SK-N-SH (cell line): ENCODE measurements at regions not wholly inside any gene's neighbourhood (a gene's known extent, or its start where the extent isn't known, plus 50 kb on each side); places are given as distances from the start of the nearest gene placed in this dataset.

ENCODE experiments used
- CTCF ChIA-PET: fragments of 300-600, 350-600 bp; formaldehyde crosslinking; extraction: SDS; loops from one replicate; lab custom pipeline; 2021; lab: Yijun Ruan, JAX
- POLR2A ChIA-PET: fragments of 350-600 bp; sonication (Branson Sonifier 250); formaldehyde crosslinking; extraction: SDS; loops from one replicate; lab custom pipeline; 2020; ENCODE audit warnings: antibody characterized with exemption, inconsistent platforms; lab: Yijun Ruan, JAX
- DNase-seq: peaks from one replicate; pipeline ENCODE4 v3.0.0; 2012
- H2AFZ ChIP-seq: fragments of 200-600 bp; sonication (generic); 2 replicates; pipeline ENCODE4 v1.8.1; 2016; ENCODE audit warnings: antibody characterized with exemption, mild to moderate bottlenecking, low read depth
- H3F3A ChIP-seq: fragments of 200-600 bp; sonication (generic); replicated peaks from 2 replicates; pipeline ENCODE3; 2016; ENCODE audit warnings: antibody characterized with exemption, mild to moderate bottlenecking; ENCODE audit not compliant: insufficient read depth
- H3K27ac ChIP-seq, 2 experiments: fragments of 200-500 bp in 1 of 2; fragments of 200-600 bp in 1 of 2; sonication (Bioruptor generic) in 1 of 2; sonication (generic), shearing (Covaris generic) in 1 of 2; 2 replicates each; pipeline versions ENCODE4 v1.5.1 to v1.6.1; 2014 to 2016; ENCODE audit warnings: low read depth in 2 of 2, inconsistent platforms in 1 of 2, low read length in 1 of 2, mild to moderate bottlenecking in 1 of 2, mixed read lengths in 1 of 2
- H3K27me3 ChIP-seq: fragments of 200-600 bp; sonication (generic), shearing (Covaris generic); 2 replicates; pipeline ENCODE4 v1.6.1; 2016; ENCODE audit warnings: mixed run types; ENCODE audit not compliant: insufficient read depth
- H3K36me3 ChIP-seq, 2 experiments: fragments of 200-500 bp in 1 of 2; fragments of 200-600 bp in 1 of 2; sonication (Bioruptor generic) in 1 of 2; sonication (generic) in 1 of 2; replicated peaks in 1 of 2; 2 replicates each; pipeline versions ENCODE3 to v1.5.1; 2014 to 2016; ENCODE audit warnings: low read length in 1 of 2, mild to moderate bottlenecking in 1 of 2; ENCODE audit not compliant: insufficient read depth in 2 of 2, control insufficient read depth in 1 of 2
- H3K4me1 ChIP-seq, 2 experiments: fragments of 200-500 bp in 1 of 2; fragments of 200-600 bp in 1 of 2; sonication (Bioruptor generic) in 1 of 2; sonication (generic), shearing (Covaris generic) in 1 of 2; 2 replicates each; pipeline versions ENCODE4 v1.5.1 to v1.6.1; 2014 to 2016; ENCODE audit warnings: low read depth in 1 of 2, low read length in 1 of 2, mixed run types in 1 of 2; ENCODE audit not compliant: insufficient read depth in 2 of 2, control insufficient read depth in 1 of 2
- H3K4me2 ChIP-seq: fragments of 200-600 bp; sonication (generic), shearing (Covaris generic); 2 replicates; pipeline ENCODE4 v1.6.1; 2017; ENCODE audit warnings: mixed run types
- H3K4me3 ChIP-seq, 2 experiments: fragments of 200-500 bp in 1 of 2; fragments of 200-600 bp in 1 of 2; sonication (Bioruptor generic) in 1 of 2; sonication (generic), shearing (Covaris generic) in 1 of 2; 2 replicates each; pipeline versions ENCODE4 v1.5.1 to v1.8.1; 2014 to 2016; ENCODE audit warnings: low read depth in 2 of 2, inconsistent platforms in 1 of 2, low read length in 1 of 2, mild to moderate bottlenecking in 1 of 2, mixed read lengths in 1 of 2, moderate library complexity in 1 of 2
- H3K79me2 ChIP-seq: fragments of 200-600 bp; sonication (generic); 2 replicates; pipeline ENCODE4 v1.8.1; 2017; ENCODE audit warnings: mild to moderate bottlenecking; ENCODE audit not compliant: insufficient read depth
- H3K9ac ChIP-seq: fragments of 200-600 bp; sonication (generic); 2 replicates; pipeline ENCODE4 v1.6.1; 2017; ENCODE audit warnings: mixed run types
- H3K9me2 ChIP-seq: fragments of 200-600 bp; sonication (generic); 2 replicates; pipeline ENCODE4 v1.6.1; 2017; ENCODE audit warnings: mixed run types
- H3K9me3 ChIP-seq: fragments of 200-600 bp; sonication (generic); 2 replicates; pipeline ENCODE4 v1.6.1; 2017; ENCODE audit warnings: mixed run types, mild to moderate bottlenecking, moderate library complexity
- H4K20me1 ChIP-seq: fragments of 200-600 bp; sonication (generic); 2 replicates; pipeline ENCODE4 v1.6.1; 2017; ENCODE audit warnings: mild to moderate bottlenecking, mixed run types; ENCODE audit not compliant: insufficient read depth
- CHD2 ChIP-seq: fragments of 150-350 bp; IDR thresholded peaks from 2 replicates; pipeline ENCODE4 v1.6.1; 2018; ENCODE audit warnings: low read length; ENCODE audit not compliant: partially characterized antibody
- CTCF ChIP-seq: fragments of 200-600 bp; sonication (generic); IDR thresholded peaks from 2 replicates; pipeline ENCODE4 v1.6.1; 2017; ENCODE audit warnings: antibody characterized with exemption, mild to moderate bottlenecking, moderate library complexity
- ELF1 ChIP-seq: IDR thresholded peaks from 2 replicates; pipeline ENCODE4 v1.4.0; 2012
- EZH2phosphoT487 ChIP-seq: fragments of 200-600 bp; sonication (generic); IDR thresholded peaks from 2 replicates; pipeline ENCODE4 v1.6.1; 2017; ENCODE audit warnings: low read depth, mixed run types, mild to moderate bottlenecking, antibody characterized with exemption, moderate library complexity, borderline replicate concordance
- FOSL2 ChIP-seq: IDR thresholded peaks from 2 replicates; pipeline ENCODE4 v1.4.0; 2012; ENCODE audit warnings: low read depth, mild to moderate bottlenecking, moderate library complexity, borderline replicate concordance
- FOXJ3 ChIP-seq: sonication (generic); formaldehyde crosslinking; IDR thresholded peaks from 2 replicates; pipeline ENCODE4 v1.5.1; 2020; ENCODE audit warnings: mild to moderate bottlenecking, missing genetic modification reagents
- GATA2 ChIP-seq: sonication (generic); formaldehyde crosslinking; IDR thresholded peaks from 2 replicates; pipeline ENCODE4 v1.5.0; 2020; ENCODE audit warnings: mild to moderate bottlenecking, missing genetic modification reagents
- MAX ChIP-seq: IDR thresholded peaks from 2 replicates; pipeline ENCODE4 v1.4.0; 2012; ENCODE audit warnings: low read depth
- MEF2A ChIP-seq: IDR thresholded peaks from 2 replicates; pipeline ENCODE4 v1.4.0; 2012; ENCODE audit warnings: low read depth, borderline replicate concordance
- NFIC ChIP-seq: IDR thresholded peaks from 2 replicates; pipeline ENCODE4 v1.4.0; 2012; ENCODE audit warnings: borderline replicate concordance
- NRF1 ChIP-seq: IDR thresholded peaks from 2 replicates; pipeline ENCODE4 v1.6.1; 2012; ENCODE audit warnings: low read depth, mild to moderate bottlenecking, low read length
- POLR2AphosphoS5 ChIP-seq: IDR thresholded peaks from 2 replicates; pipeline ENCODE4 v1.6.1; 2012; ENCODE audit warnings: low read depth, low read length
- RAD21 ChIP-seq: IDR thresholded peaks from 2 replicates; pipeline ENCODE4 v1.6.1; 2012; ENCODE audit warnings: mild to moderate bottlenecking, low read length
- RCOR1 ChIP-seq: fragments of 150-350 bp; IDR thresholded peaks from 2 replicates; pipeline ENCODE4 v1.6.1; 2017; ENCODE audit warnings: antibody characterized with exemption, low read length
- REST ChIP-seq: IDR thresholded peaks from 2 replicates; pipeline ENCODE4 v1.6.1; 2012; ENCODE audit warnings: mild to moderate bottlenecking, low read depth, low read length, moderate library complexity
- RFX5 ChIP-seq: IDR thresholded peaks from 2 replicates; pipeline ENCODE4 v1.6.1; 2012; ENCODE audit warnings: mild to moderate bottlenecking, improper control_type of control experiment, low read length
- RXRA ChIP-seq: IDR thresholded peaks from 2 replicates; pipeline ENCODE4 v1.4.0; 2012; ENCODE audit warnings: low read depth, mild to moderate bottlenecking, borderline replicate concordance
- SIN3A ChIP-seq: IDR thresholded peaks from 2 replicates; pipeline ENCODE4 v1.6.1; 2012; ENCODE audit warnings: low read depth, mild to moderate bottlenecking, low read length, moderate library complexity, borderline replicate concordance
- SMC3 ChIP-seq: IDR thresholded peaks from 2 replicates; pipeline ENCODE4 v1.6.1; 2012; ENCODE audit warnings: low read depth, low read length, improper control_type of control experiment
- TAF1 ChIP-seq: IDR thresholded peaks from 2 replicates; pipeline ENCODE4 v1.6.1; 2012; ENCODE audit warnings: low read depth, mild to moderate bottlenecking, low read length, moderate library complexity, borderline replicate concordance
- TCF12 ChIP-seq: IDR thresholded peaks from 2 replicates; pipeline ENCODE4 v1.4.0; 2012
- TEAD4 ChIP-seq: IDR thresholded peaks from 2 replicates; pipeline ENCODE4 v1.4.0; 2012; ENCODE audit warnings: mild to moderate bottlenecking, borderline replicate concordance; ENCODE audit not compliant: insufficient read depth
- USF1 ChIP-seq: IDR thresholded peaks from 2 replicates; pipeline ENCODE4 v1.4.0; 2012; ENCODE audit warnings: low read depth, borderline replicate concordance
- USF2 ChIP-seq: fragments of 150-350 bp; IDR thresholded peaks from 2 replicates; pipeline ENCODE4 v1.6.1; 2017; ENCODE audit warnings: antibody characterized with exemption, low read length, low read depth, borderline replicate concordance
- YY1 ChIP-seq: IDR thresholded peaks from 2 replicates; pipeline ENCODE4 v1.4.0; 2012; ENCODE audit warnings: low read depth, mild to moderate bottlenecking
- ZBTB33 ChIP-seq: IDR thresholded peaks from 2 replicates; pipeline ENCODE4 v1.4.0; 2012; ENCODE audit warnings: low read depth, borderline replicate concordance
- WGBS: methylation state at CpG from one replicate; pipeline ENCODE4 v1.1.6; 2017; ENCODE audit warnings: low lambda C conversion rate; 5-methylcytosine and 5-hydroxymethylcytosine counted together

- no peaks in the 10 kb centered on the region for H3K9me2 ChIP-seq
- DNase-seq, result no peak
- ChIA-PET CTCF (interaction anchor here (1.0 to 11.7 kb wide), 8 partner anchors 13 to 1570 kb away, joined by 3 to 244 read pairs (median 4); partner anchors contain the start of gene KLF6), POLR2A (no interaction called here)
- H3K4me2 ChIP-seq, result no peak overlapping the region
- H2AFZ ChIP-seq, result no peak overlapping the region
- H3K9me3 ChIP-seq, result no peaks in the 10 kb centered on the region
- no peaks in the 10 kb centered on the region for H4K20me1 ChIP-seq
- H3K79me2 ChIP-seq, result peaks cover 73% of the 10 kb centered on the region
- peak overlapping the region; percentile 34 to 100; a peak in 3 of 4 replicates for H3K27ac ChIP-seq
- H3F3A ChIP-seq, result peaks cover 56% of the 10 kb centered on the region
- peak overlapping the region; percentile 96 for H3K9ac ChIP-seq
- H3K27me3 ChIP-seq, result no peaks in the 10 kb centered on the region
- 85% methylated on average over 1 of the region's 1 CpG for WGBS
- H3K4me1 ChIP-seq, result peaks cover 9 to 66% of the 10 kb centered on the region in 2 experiments
- no peak overlapping the region for H3K4me3 ChIP-seq
- H3K36me3 ChIP-seq, result peaks cover 0 to 14% of the 10 kb centered on the region in 2 experiments
- TF ChIP-seq EZH2phosphoT487, result no peak
- TF ChIP-seq NFIC, result no peak; the same call in 1 of the 2 replicates
- TF ChIP-seq FOSL2, result peak; percentile 20; the same call in 1 of the 2 replicates
- no peak for TF ChIP-seq RXRA
- TF ChIP-seq POLR2AphosphoS5, result no peak
- TF ChIP-seq RCOR1, result no peak
- no peak for TF ChIP-seq SMC3
- no peak for TF ChIP-seq ZBTB33
- no peak for TF ChIP-seq USF2
- no peak for TF ChIP-seq FOXJ3
- TF ChIP-seq TCF12, result peak; percentile 74
- no peak for TF ChIP-seq GATA2 (CRISPR knock-in tag)
- TF ChIP-seq REST, result no peak
- TF ChIP-seq USF1, result no peak
- TF ChIP-seq TEAD4, result 0 out of 2 replicates have a peak, but pooled peaks have one; percentile 26
- TF ChIP-seq MAX, result no peak
- no peak for TF ChIP-seq ELF1
- no peak for TF ChIP-seq CTCF
- no peak for TF ChIP-seq YY1
- TF ChIP-seq MEF2A, result no peak
- no peak for TF ChIP-seq NRF1
- TF ChIP-seq RFX5, result no peak
- TF ChIP-seq SIN3A, result no peak
- no peak for TF ChIP-seq CHD2
- no peak for TF ChIP-seq TAF1
- no peak for TF ChIP-seq RAD21
Measured at GRCh38 chr10:4765428-4765827, 60.6 kb upstream of the AKR1E2 start.
